HL-60 (cell line): ENCODE measurements at regions not wholly inside any gene's neighbourhood (a gene's known extent, or its start where the extent isn't known, plus 50 kb on each side); places are given as distances from the start of the nearest gene placed in this dataset.

Experiments used
- CTCF ChIP-seq: IDR thresholded peaks from one replicate; pipeline ENCODE4 v1.5.1; 2011; ENCODE audit warnings: low read length, control low read depth, inconsistent platforms; ENCODE audit not compliant: insufficient read depth
- REST ChIP-seq: IDR thresholded peaks from 2 replicates; pipeline ENCODE4 v1.6.1; 2012; ENCODE audit warnings: low read depth; ENCODE audit not compliant: insufficient replicate concordance

- TF ChIP-seq CTCF (no peak), REST (no peak)
Observed at GRCh38 chr4:74548561-74548960, 103.6 kb downstream of the AREG start.
